ENCODE measurements at regions not wholly inside any gene's neighbourhood (a gene's known extent, or its start where the extent isn't known, plus 50 kb on each side); places are given as distances from the start of the nearest gene placed in this dataset.

GRCh38 chr3:182392182-182392937 lies 400.9 kb upstream of the ATP11B start:
- Histone ChIP-seq H3K9me3 (replicated peaks; ENCODE audit: low read length) (no peaks in the 10 kb centered on the region), H3K4me1 (ENCODE audit: control insufficient read depth, insufficient read depth, low read length) (no peaks in the 10 kb centered on the region), H3K27me3 (ENCODE audit: control insufficient read depth, insufficient read depth, low read length) (no peaks in the 10 kb centered on the region), H3K4me3 (ENCODE audit: low read length) (no peak overlapping the region), H3K36me3 (ENCODE audit: insufficient read depth, low read length) (no peaks in the 10 kb centered on the region), H3K9ac (ENCODE audit: low read depth, low read length) (no peak overlapping the region), H3K4me2 (ENCODE audit: low read length) (no peak overlapping the region)

GRCh38 chr3:182393151-182393550 lies 400.2 kb upstream of the ATP11B start:
- Histone ChIP-seq H3K4me3 (ENCODE audit: low read length) (no peak overlapping the region), H3K27me3 (ENCODE audit: control insufficient read depth, insufficient read depth, low read length) (no peaks in the 10 kb centered on the region), H3K9me3 (replicated peaks; ENCODE audit: low read length) (no peaks in the 10 kb centered on the region), H3K36me3 (ENCODE audit: insufficient read depth, low read length) (no peaks in the 10 kb centered on the region), H3K9ac (ENCODE audit: low read depth, low read length) (no peak overlapping the region), H3K4me2 (ENCODE audit: low read length) (no peak overlapping the region), H3K4me1 (ENCODE audit: control insufficient read depth, insufficient read depth, low read length) (no peaks in the 10 kb centered on the region)

- Histone ChIP-seq H3K27me3 (ENCODE audit: control insufficient read depth, insufficient read depth, low read length) (no peaks in the 10 kb centered on the region), H3K36me3 (ENCODE audit: insufficient read depth, low read length) (no peaks in the 10 kb centered on the region), H3K9me3 (replicated peaks; ENCODE audit: low read length) (no peaks in the 10 kb centered on the region), H3K4me1 (ENCODE audit: control insufficient read depth, insufficient read depth, low read length) (no peaks in the 10 kb centered on the region), H3K9ac (ENCODE audit: low read depth, low read length) (no peak overlapping the region), H3K4me2 (ENCODE audit: low read length) (no peak overlapping the region), H3K4me3 (ENCODE audit: low read length) (no peak overlapping the region)
Measured at GRCh38 chr3:182393830-182394367, 399.4 kb upstream of the ATP11B start.

- H3K36me3 ChIP-seq (ENCODE audit: insufficient read depth, low read length): no peaks in the 10 kb centered on the region
- H3K9me3 ChIP-seq (replicated peaks; ENCODE audit: low read length): no peaks in the 10 kb centered on the region
- no peak overlapping the region for H3K9ac ChIP-seq (ENCODE audit: low read depth, low read length)
- H3K27me3 ChIP-seq (ENCODE audit: control insufficient read depth, insufficient read depth, low read length): no peaks in the 10 kb centered on the region
- H3K4me1 ChIP-seq (ENCODE audit: control insufficient read depth, insufficient read depth, low read length): no peaks in the 10 kb centered on the region
- H3K4me3 ChIP-seq (ENCODE audit: low read length): no peak overlapping the region
- no peak overlapping the region for H3K4me2 ChIP-seq (ENCODE audit: low read length)
Measured at GRCh38 chr3:182397164-182397563, 396.1 kb upstream of the ATP11B start.

GRCh38 chr3:182399978-182400737 lies 393.1 kb upstream of the ATP11B start:
- Histone ChIP-seq H3K4me2 (ENCODE audit: low read length) (no peak overlapping the region), H3K4me3 (ENCODE audit: low read length) (no peak overlapping the region), H3K4me1 (ENCODE audit: control insufficient read depth, insufficient read depth, low read length) (no peaks in the 10 kb centered on the region), H3K9ac (ENCODE audit: low read depth, low read length) (no peak overlapping the region), H3K9me3 (replicated peaks; ENCODE audit: low read length) (no peaks in the 10 kb centered on the region), H3K36me3 (ENCODE audit: insufficient read depth, low read length) (no peaks in the 10 kb centered on the region), H3K27me3 (ENCODE audit: control insufficient read depth, insufficient read depth, low read length) (no peaks in the 10 kb centered on the region)

GRCh38 chr3:182400838-182401237 lies 392.5 kb upstream of the ATP11B start:
- Histone ChIP-seq H3K36me3 (ENCODE audit: insufficient read depth, low read length) (no peaks in the 10 kb centered on the region), H3K9me3 (replicated peaks; ENCODE audit: low read length) (no peaks in the 10 kb centered on the region), H3K9ac (ENCODE audit: low read depth, low read length) (no peak overlapping the region), H3K27me3 (ENCODE audit: control insufficient read depth, insufficient read depth, low read length) (no peaks in the 10 kb centered on the region), H3K4me1 (ENCODE audit: control insufficient read depth, insufficient read depth, low read length) (no peaks in the 10 kb centered on the region), H3K4me3 (ENCODE audit: low read length) (no peak overlapping the region), H3K4me2 (ENCODE audit: low read length) (no peak overlapping the region)

GRCh38 chr3:182404031-182404430 lies 389.3 kb upstream of the ATP11B start:
- Histone ChIP-seq H3K4me3 (ENCODE audit: low read length) (no peak overlapping the region), H3K9me3 (replicated peaks; ENCODE audit: low read length) (no peaks in the 10 kb centered on the region), H3K27me3 (ENCODE audit: control insufficient read depth, insufficient read depth, low read length) (no peaks in the 10 kb centered on the region), H3K4me1 (ENCODE audit: control insufficient read depth, insufficient read depth, low read length) (no peaks in the 10 kb centered on the region), H3K36me3 (ENCODE audit: insufficient read depth, low read length) (no peaks in the 10 kb centered on the region), H3K4me2 (ENCODE audit: low read length) (no peak overlapping the region), H3K9ac (ENCODE audit: low read depth, low read length) (no peak overlapping the region)

- no peaks in the 10 kb centered on the region for H3K9me3 ChIP-seq (replicated peaks; ENCODE audit: low read length)
- H3K27me3 ChIP-seq (ENCODE audit: control insufficient read depth, insufficient read depth, low read length): no peaks in the 10 kb centered on the region
- no peak overlapping the region for H3K9ac ChIP-seq (ENCODE audit: low read depth, low read length)
- H3K4me1 ChIP-seq (ENCODE audit: control insufficient read depth, insufficient read depth, low read length): no peaks in the 10 kb centered on the region
- H3K4me3 ChIP-seq (ENCODE audit: low read length): no peak overlapping the region
- peak overlapping the region; percentile 20 for H3K4me2 ChIP-seq (ENCODE audit: low read length)
- no peaks in the 10 kb centered on the region for H3K36me3 ChIP-seq (ENCODE audit: insufficient read depth, low read length)
Measured at GRCh38 chr3:182405759-182406158, 387.5 kb upstream of the ATP11B start.

GRCh38 chr3:182406786-182407185 lies 386.5 kb upstream of the ATP11B start:
- Histone ChIP-seq H3K9ac (ENCODE audit: low read depth, low read length) (no peak overlapping the region), H3K36me3 (ENCODE audit: insufficient read depth, low read length) (no peaks in the 10 kb centered on the region), H3K4me2 (ENCODE audit: low read length) (no peak overlapping the region), H3K4me1 (ENCODE audit: control insufficient read depth, insufficient read depth, low read length) (no peaks in the 10 kb centered on the region), H3K4me3 (ENCODE audit: low read length) (no peak overlapping the region), H3K9me3 (replicated peaks; ENCODE audit: low read length) (no peaks in the 10 kb centered on the region), H3K27me3 (ENCODE audit: control insufficient read depth, insufficient read depth, low read length) (no peaks in the 10 kb centered on the region)

- Histone ChIP-seq H3K36me3 (ENCODE audit: insufficient read depth, low read length) (no peaks in the 10 kb centered on the region), H3K9ac (ENCODE audit: low read depth, low read length) (no peak overlapping the region), H3K27me3 (ENCODE audit: control insufficient read depth, insufficient read depth, low read length) (no peaks in the 10 kb centered on the region), H3K9me3 (replicated peaks; ENCODE audit: low read length) (no peaks in the 10 kb centered on the region), H3K4me2 (ENCODE audit: low read length) (no peak overlapping the region), H3K4me1 (ENCODE audit: control insufficient read depth, insufficient read depth, low read length) (no peaks in the 10 kb centered on the region), H3K4me3 (ENCODE audit: low read length) (no peak overlapping the region)
Measured at GRCh38 chr3:182410051-182410450, 383.3 kb upstream of the ATP11B start.

- H3K36me3 ChIP-seq (ENCODE audit: insufficient read depth, low read length): no peaks in the 10 kb centered on the region
- H3K9me3 ChIP-seq (replicated peaks; ENCODE audit: low read length): no peaks in the 10 kb centered on the region
- H3K4me3 ChIP-seq (ENCODE audit: low read length): no peak overlapping the region
- no peaks in the 10 kb centered on the region for H3K27me3 ChIP-seq (ENCODE audit: control insufficient read depth, insufficient read depth, low read length)
- no peaks in the 10 kb centered on the region for H3K4me1 ChIP-seq (ENCODE audit: control insufficient read depth, insufficient read depth, low read length)
- no peak overlapping the region for H3K9ac ChIP-seq (ENCODE audit: low read depth, low read length)
- H3K4me2 ChIP-seq (ENCODE audit: low read length): no peak overlapping the region
Measured at GRCh38 chr3:182412066-182412465, 381.2 kb upstream of the ATP11B start.
